ENCODE measurements at regions not wholly inside any gene's neighbourhood (a gene's known extent, or its start where the extent isn't known, plus 50 kb on each side); places are given as distances from the start of the nearest gene placed in this dataset.

DNA sequence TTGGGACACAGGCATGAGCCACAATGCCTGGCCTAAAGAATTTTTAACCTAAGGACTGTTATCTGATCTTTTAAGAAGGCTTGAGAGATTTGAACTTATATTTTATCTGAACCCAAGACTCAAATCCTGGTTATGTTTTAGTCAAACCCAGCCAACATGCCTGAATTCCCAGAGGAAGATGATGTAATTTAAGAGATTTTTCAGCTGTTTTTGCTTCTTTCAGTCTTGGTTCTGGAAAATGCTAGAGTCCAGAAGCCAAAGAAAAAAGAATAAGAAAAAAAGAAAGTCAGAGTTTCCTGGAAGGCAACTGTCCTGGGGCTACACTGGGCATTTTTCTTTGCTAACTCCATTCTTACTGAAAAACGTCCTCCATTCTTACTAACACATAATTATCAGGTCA is 85.8 kb downstream of the SNX18 start:
- ChIA-PET CTCF (no interaction called here), POLR2A (no interaction called here)
- no peaks in the 10 kb centered on the region for H3K36me3 ChIP-seq (ENCODE audit: control insufficient read depth, insufficient read depth, low read length)
- H3K27me3 ChIP-seq (ENCODE audit: control insufficient read depth, insufficient read depth, low read length): peaks cover 2% of the 10 kb centered on the region; the same call in 1 of the 2 replicates
- H3K4me3 ChIP-seq (ENCODE audit: low read depth, low read length): no peak overlapping the region
- DNase-seq (ENCODE audit: low read depth): no peak
- TF ChIP-seq, protein P1, sequence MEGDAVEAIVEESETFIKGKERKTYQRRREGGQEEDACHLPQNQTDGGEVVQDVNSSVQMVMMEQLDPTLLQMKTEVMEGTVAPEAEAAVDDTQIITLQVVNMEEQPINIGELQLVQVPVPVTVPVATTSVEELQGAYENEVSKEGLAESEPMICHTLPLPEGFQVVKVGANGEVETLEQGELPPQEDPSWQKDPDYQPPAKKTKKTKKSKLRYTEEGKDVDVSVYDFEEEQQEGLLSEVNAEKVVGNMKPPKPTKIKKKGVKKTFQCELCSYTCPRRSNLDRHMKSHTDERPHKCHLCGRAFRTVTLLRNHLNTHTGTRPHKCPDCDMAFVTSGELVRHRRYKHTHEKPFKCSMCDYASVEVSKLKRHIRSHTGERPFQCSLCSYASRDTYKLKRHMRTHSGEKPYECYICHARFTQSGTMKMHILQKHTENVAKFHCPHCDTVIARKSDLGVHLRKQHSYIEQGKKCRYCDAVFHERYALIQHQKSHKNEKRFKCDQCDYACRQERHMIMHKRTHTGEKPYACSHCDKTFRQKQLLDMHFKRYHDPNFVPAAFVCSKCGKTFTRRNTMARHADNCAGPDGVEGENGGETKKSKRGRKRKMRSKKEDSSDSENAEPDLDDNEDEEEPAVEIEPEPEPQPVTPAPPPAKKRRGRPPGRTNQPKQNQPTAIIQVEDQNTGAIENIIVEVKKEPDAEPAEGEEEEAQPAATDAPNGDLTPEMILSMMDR (IDR thresholded peaks at IDR 0.05; ENCODE audit: insufficient read depth, low read depth, low read length): no peak

DNA sequence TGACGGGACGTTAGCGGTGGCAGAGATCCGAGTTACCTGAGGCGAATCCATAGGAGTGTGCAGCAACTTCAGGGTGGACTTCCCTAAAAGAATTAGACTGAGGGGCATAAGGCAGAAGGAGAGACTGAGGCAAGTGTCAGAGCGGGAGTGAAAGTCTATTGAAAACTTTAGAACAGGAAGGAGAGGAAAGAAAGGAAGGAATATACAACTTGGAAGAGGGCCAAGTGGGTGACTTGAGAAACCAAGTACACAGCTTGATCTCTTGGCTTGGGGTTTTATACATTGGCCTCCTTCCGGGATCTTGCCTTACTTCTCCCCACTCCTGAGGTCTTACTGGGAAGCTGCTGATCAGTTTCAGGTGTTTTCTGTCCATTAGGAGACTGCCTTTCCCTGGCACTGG is 84.9 kb downstream of the SNX18 start:
- H3K27me3 ChIP-seq (ENCODE audit: control insufficient read depth, insufficient read depth, low read length): peaks cover 2% of the 10 kb centered on the region; the same call in 1 of the 2 replicates
- POLR2A ChIA-PET: no interaction called here
- no peak overlapping the region for H3K4me3 ChIP-seq (ENCODE audit: low read depth, low read length)
- DNase-seq (ENCODE audit: low read depth): no peak
- TF ChIP-seq, protein P1 (IDR thresholded peaks at IDR 0.05; ENCODE audit: insufficient read depth, low read depth, low read length): no peak
- H3K36me3 ChIP-seq (ENCODE audit: control insufficient read depth, insufficient read depth, low read length): no peaks in the 10 kb centered on the region
- CTCF ChIA-PET: no interaction called here

DNA sequence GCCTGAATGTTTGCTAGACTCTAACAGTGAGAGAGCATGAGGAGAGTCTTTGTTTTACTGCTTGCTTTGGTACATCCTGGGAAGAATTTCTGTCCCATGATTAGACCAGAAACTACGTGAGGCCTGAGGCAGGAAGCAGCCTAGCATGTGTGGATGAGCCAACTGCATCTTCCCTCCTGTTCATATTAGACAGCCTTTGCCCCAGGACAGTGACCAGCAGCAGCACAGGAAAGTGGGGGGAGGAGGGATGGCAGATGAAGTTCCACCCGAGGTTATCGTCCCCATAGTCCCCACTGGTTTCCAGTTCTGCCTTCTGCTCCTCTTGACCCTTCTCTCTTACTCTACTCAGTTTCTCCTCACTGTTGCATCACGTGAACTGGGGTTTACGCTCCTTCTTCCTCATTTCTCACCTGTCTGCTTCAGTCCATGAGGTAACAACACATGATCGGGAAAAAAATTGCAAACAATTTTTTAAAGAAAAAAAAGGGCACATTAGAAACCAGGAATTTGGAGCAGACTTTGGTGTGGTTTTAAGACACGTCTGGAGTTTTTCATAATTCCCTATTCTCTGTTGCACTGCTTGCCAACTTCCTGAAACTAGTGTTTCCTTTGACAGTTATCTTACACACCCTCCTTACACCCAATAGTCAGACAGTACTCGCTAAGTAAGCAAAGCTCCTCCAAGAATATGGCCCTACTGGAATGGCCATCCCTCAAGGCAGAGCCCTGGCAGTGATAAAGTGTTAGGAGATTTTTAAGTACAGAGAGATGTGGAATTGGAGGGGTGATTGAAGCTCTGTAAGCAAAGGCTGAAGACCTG is 84.1 kb downstream of the SNX18 start:
- H3K4me3 ChIP-seq (ENCODE audit: low read depth, low read length): no peak overlapping the region
- TF ChIP-seq, protein P1 (IDR thresholded peaks at IDR 0.05; ENCODE audit: insufficient read depth, low read depth, low read length): no peak
- H3K36me3 ChIP-seq (ENCODE audit: control insufficient read depth, insufficient read depth, low read length): no peaks in the 10 kb centered on the region
- ChIA-PET CTCF (no interaction called here), POLR2A (no interaction called here)
- H3K27me3 ChIP-seq (ENCODE audit: control insufficient read depth, insufficient read depth, low read length): peaks cover 2% of the 10 kb centered on the region; the same call in 1 of the 2 replicates
- no peak for DNase-seq (ENCODE audit: low read depth)
